Prostate gland (tissue), 2 donors: ENCODE measurements at regions not wholly inside any gene's neighbourhood (a gene's known extent, or its start where the extent isn't known, plus 50 kb on each side); places are given as distances from the start of the nearest gene placed in this dataset.
"Not testable (repeated sequence)": the region's sequence is repeated elsewhere in the genome, so short reads cannot be mapped to it uniquely, and the experiment has no call there.

ENCODE experiments used
- DNase-seq: peaks from one replicate; pipeline ENCODE4 v3.0.0-alpha.2; 2019; ENCODE audit warnings: low spot score
- H3K27ac ChIP-seq, 2 donors: fragments of 200-600 bp; sonication (generic); 2 replicates each; pipeline ENCODE4 v1.5.1; 2017 to 2019
- H3K27me3 ChIP-seq: fragments of 200-600 bp; sonication (generic); replicated peaks from 2 replicates; pipeline ENCODE4 v1.5.1; 2019; ENCODE audit not compliant: insufficient read depth
- H3K36me3 ChIP-seq, 2 donors: fragments of 200-600 bp; sonication (generic); 1 replicate in 1 of 2; 2 replicates in 1 of 2; pipeline versions ENCODE4 v1.5.1 to v1.8.1; 2017 to 2019
- H3K4me1 ChIP-seq: fragments of 200-600 bp; sonication (generic); replicated peaks from 2 replicates; pipeline ENCODE4 v1.5.1; 2019
- H3K4me3 ChIP-seq, 2 donors: fragments of 200-600 bp; sonication (generic); 2 replicates each; pipeline ENCODE4 v1.5.1; 2017 to 2019
- H3K9me3 ChIP-seq: fragments of 200-600 bp; sonication (generic); 2 replicates; pipeline ENCODE4 v1.5.1; 2017
- CTCF ChIP-seq, 4 experiments: fragments of 200-600 bp in 2 of 4; fragments of 450-650 bp in 2 of 4; sonication (generic) in 2 of 4; IDR thresholded peaks; 1 replicate in 3 of 4; 2 replicates in 1 of 4; pipeline ENCODE4 v1.5.1; 2016 to 2019; ENCODE audit warnings: antibody characterized with exemption in 4 of 4, mild to moderate bottlenecking in 2 of 4, moderate library complexity in 2 of 4
- POLR2A ChIP-seq: fragments of 450-650 bp; IDR thresholded peaks from one replicate; pipeline ENCODE4 v1.6.1; 2016; ENCODE audit warnings: antibody characterized with exemption, mild to moderate bottlenecking
- POLR2AphosphoS5 ChIP-seq: sonication (generic); formaldehyde crosslinking; IDR thresholded peaks from one replicate; pipeline ENCODE4 v1.6.1; 2017; ENCODE audit warnings: antibody characterized with exemption
- WGBS: methylation state at CpG from one replicate; pipeline ENCODE4 v1.1.5; 2018; 5-methylcytosine and 5-hydroxymethylcytosine counted together
- intact Hi-C: fragments of 100-400 bp; cut with DNase I; formaldehyde crosslinking; loops from one replicate; pipeline ENCODE4 v1.14.2; 2022

- H3K36me3 ChIP-seq, result no peaks in the 10 kb centered on the region
- H3K4me3 ChIP-seq, result no peak overlapping the region
- H3K27me3 ChIP-seq, result no peaks in the 10 kb centered on the region
- no peak for TF ChIP-seq POLR2A
- TF ChIP-seq POLR2AphosphoS5, result no peak
- TF ChIP-seq CTCF (IDR thresholded peaks at IDR 0.05), result no peak
- 96% methylated on average over 36 of the region's 36 CpGs for WGBS
- H3K4me1 ChIP-seq, result no peaks in the 10 kb centered on the region
- intact Hi-C loops, result no loop called here
- H3K27ac ChIP-seq, result no peak overlapping the region
- no peaks in the 10 kb centered on the region for H3K9me3 ChIP-seq
- no peak for DNase-seq
Measured at GRCh38 chr6:9040718-9041117, 605.4 kb upstream of the SLC35B3 start.

GRCh38 chr6:9039258-9039657, 603.9 kb upstream of the SLC35B3 start:
- TF ChIP-seq CTCF (IDR thresholded peaks at IDR 0.05) (no peak), POLR2A (no peak), POLR2AphosphoS5 (no peak)
- Histone ChIP-seq H3K27me3 (no peaks in the 10 kb centered on the region), H3K9me3 (no peaks in the 10 kb centered on the region), H3K36me3 (no peaks in the 10 kb centered on the region), H3K4me3 (no peak overlapping the region), H3K4me1 (no peaks in the 10 kb centered on the region), H3K27ac (no peak overlapping the region)
- intact Hi-C loops, result no loop called here
- WGBS, result 93% methylated on average over 6 of the region's 6 CpGs
- DNase-seq, result no peak

GRCh38 chr6:9028086-9028485, 592.7 kb upstream of the SLC35B3 start:
- TF ChIP-seq CTCF (IDR thresholded peaks at IDR 0.05) (no peak), POLR2A (no peak), POLR2AphosphoS5 (no peak)
- Histone ChIP-seq H3K4me1 (no peaks in the 10 kb centered on the region), H3K36me3 (no peaks in the 10 kb centered on the region), H3K4me3 (no peak overlapping the region), H3K9me3 (no peaks in the 10 kb centered on the region), H3K27me3 (no peaks in the 10 kb centered on the region), H3K27ac (no peak overlapping the region)
- WGBS, result 76% methylated on average over 1 of the region's 1 CpG
- no peak for DNase-seq
- intact Hi-C loops, result no loop called here

GRCh38 chr6:9025796-9026394, 590.5 kb upstream of the SLC35B3 start:
- TF ChIP-seq CTCF (IDR thresholded peaks at IDR 0.05), result no peak
- no peak for TF ChIP-seq POLR2AphosphoS5
- TF ChIP-seq POLR2A, result no peak
- Histone ChIP-seq H3K4me1 (no peaks in the 10 kb centered on the region), H3K27me3 (no peaks in the 10 kb centered on the region), H3K36me3 (no peaks in the 10 kb centered on the region), H3K4me3 (no peak overlapping the region), H3K9me3 (no peaks in the 10 kb centered on the region), H3K27ac (no peak overlapping the region)
- intact Hi-C loops, result no loop called here
- no peak for DNase-seq
- WGBS, result 81% methylated on average over 4 of the region's 4 CpGs

- Histone ChIP-seq H3K27ac (no peak overlapping the region), H3K27me3 (no peaks in the 10 kb centered on the region), H3K4me3 (no peak overlapping the region), H3K4me1 (no peaks in the 10 kb centered on the region), H3K36me3 (no peaks in the 10 kb centered on the region), H3K9me3 (no peaks in the 10 kb centered on the region)
- WGBS, result 86% methylated on average over 13 of the region's 13 CpGs
- DNase-seq, result no peak
- TF ChIP-seq POLR2A (no peak), POLR2AphosphoS5 (no peak), CTCF (IDR thresholded peaks at IDR 0.05) (no peak)
- intact Hi-C loops, result no loop called here
Measured at GRCh38 chr6:9025228-9025627, 589.9 kb upstream of the SLC35B3 start.

GRCh38 chr6:9024246-9024645, 588.9 kb upstream of the SLC35B3 start:
- DNase-seq, intact Hi-C loops: not testable (repeated sequence)

More at GRCh38 chr6:9024246-9024645, 588.9 kb upstream of the SLC35B3 start:
- WGBS, result 91% methylated on average over 22 of the region's 38 CpGs
- H3K27ac ChIP-seq, H3K4me3 ChIP-seq, H3K36me3 ChIP-seq, H3K27me3 ChIP-seq, H3K9me3 ChIP-seq, H3K4me1 ChIP-seq: not testable (repeated sequence)
